H1 (cell line): ENCODE measurements at regions not wholly inside any gene's neighbourhood (a gene's known extent, or its start where the extent isn't known, plus 50 kb on each side); places are given as distances from the start of the nearest gene placed in this dataset.
"Not testable (repeated sequence)": the region's sequence is repeated elsewhere in the genome, so short reads cannot be mapped to it uniquely, and the experiment has no call there.

Experiments
- BACH1 ChIP-seq: IDR thresholded peaks from 2 replicates; pipeline ENCODE4 v1.6.1; 2012; ENCODE audit warnings: low read length, improper control_type of control experiment
- CEBPB ChIP-seq: IDR thresholded peaks from 2 replicates; pipeline ENCODE4 v1.6.1; 2012; ENCODE audit warnings: low read depth, low read length
- CREB1 ChIP-seq: IDR thresholded peaks from 2 replicates; pipeline ENCODE4 v1.6.1; 2012; ENCODE audit warnings: inconsistent platforms
- EZH2 ChIP-seq: fragments of 200-600 bp; sonication (generic); IDR thresholded peaks from 2 replicates; pipeline ENCODE4 v1.7.1; 2012; ENCODE audit warnings: low read depth, mild to moderate bottlenecking, moderate library complexity, low read length, inconsistent platforms; ENCODE audit not compliant: severe bottlenecking
- JUN ChIP-seq: IDR thresholded peaks from 2 replicates; pipeline ENCODE4 v1.6.1; 2011; ENCODE audit warnings: low read depth, mild to moderate bottlenecking, improper control_type of control experiment, low read length
- POLR2A ChIP-seq, 2 experiments: IDR thresholded peaks; 1 replicate in 1 of 2; 2 replicates in 1 of 2; pipeline ENCODE4 v1.6.1; 2011; ENCODE audit warnings: low read depth in 2 of 2, low read length in 2 of 2, mild to moderate bottlenecking in 2 of 2; ENCODE audit errors: control extremely low read depth in 1 of 2
- POLR2AphosphoS5 ChIP-seq: IDR thresholded peaks from 2 replicates; pipeline ENCODE4 v1.6.1; 2011; ENCODE audit warnings: low read depth, low read length
- RAD21 ChIP-seq, 2 experiments: IDR thresholded peaks in 1 of 2; conservative IDR thresholded peaks in 1 of 2; 2 replicates each; pipeline ENCODE4 v1.6.1; 2011; ENCODE audit warnings: low read depth in 2 of 2, low read length in 2 of 2, improper control_type of control experiment in 1 of 2, inconsistent platforms in 1 of 2, mild to moderate bottlenecking in 1 of 2, moderate library complexity in 1 of 2
- SIN3A ChIP-seq, 2 experiments: IDR thresholded peaks in 1 of 2; conservative IDR thresholded peaks in 1 of 2; 2 replicates each; pipeline ENCODE4 v1.6.1; 2011 to 2012; ENCODE audit warnings: low read length in 2 of 2, improper control_type of control experiment in 1 of 2, low read depth in 1 of 2, mild to moderate bottlenecking in 1 of 2
- SP2 ChIP-seq: IDR thresholded peaks from 2 replicates; pipeline ENCODE4 v1.6.1; 2012; ENCODE audit warnings: mild to moderate bottlenecking, low read length, inconsistent platforms
- SUZ12 ChIP-seq: fragments of 200-600 bp; sonication (generic); IDR thresholded peaks from 2 replicates; pipeline ENCODE4 v1.6.1; 2012; ENCODE audit warnings: mild to moderate bottlenecking, inconsistent platforms, low read length, moderate library complexity, mixed read lengths
- TAF1 ChIP-seq: IDR thresholded peaks from 2 replicates; pipeline ENCODE4 v1.6.1; 2011; ENCODE audit warnings: mild to moderate bottlenecking, low read depth, low read length
- TF ChIP-seq, protein P1 (sequence below), 3 experiments: IDR thresholded peaks; 1 replicate in 2 of 3; 2 replicates in 1 of 3; pipeline versions ENCODE4 v1.5.1 to v1.6.1; 2011; ENCODE audit warnings: low read length in 3 of 3, mild to moderate bottlenecking in 3 of 3, inconsistent platforms in 2 of 3, low read depth in 1 of 3, moderate library complexity in 1 of 3; ENCODE audit not compliant: insufficient read depth in 1 of 3; ENCODE audit errors: control extremely low read depth in 1 of 3
- TF ChIP-seq, protein P2 (sequence below): IDR thresholded peaks from 2 replicates; pipeline ENCODE4 v1.6.1; 2011; ENCODE audit warnings: low read length, improper control_type of control experiment

DNA sequence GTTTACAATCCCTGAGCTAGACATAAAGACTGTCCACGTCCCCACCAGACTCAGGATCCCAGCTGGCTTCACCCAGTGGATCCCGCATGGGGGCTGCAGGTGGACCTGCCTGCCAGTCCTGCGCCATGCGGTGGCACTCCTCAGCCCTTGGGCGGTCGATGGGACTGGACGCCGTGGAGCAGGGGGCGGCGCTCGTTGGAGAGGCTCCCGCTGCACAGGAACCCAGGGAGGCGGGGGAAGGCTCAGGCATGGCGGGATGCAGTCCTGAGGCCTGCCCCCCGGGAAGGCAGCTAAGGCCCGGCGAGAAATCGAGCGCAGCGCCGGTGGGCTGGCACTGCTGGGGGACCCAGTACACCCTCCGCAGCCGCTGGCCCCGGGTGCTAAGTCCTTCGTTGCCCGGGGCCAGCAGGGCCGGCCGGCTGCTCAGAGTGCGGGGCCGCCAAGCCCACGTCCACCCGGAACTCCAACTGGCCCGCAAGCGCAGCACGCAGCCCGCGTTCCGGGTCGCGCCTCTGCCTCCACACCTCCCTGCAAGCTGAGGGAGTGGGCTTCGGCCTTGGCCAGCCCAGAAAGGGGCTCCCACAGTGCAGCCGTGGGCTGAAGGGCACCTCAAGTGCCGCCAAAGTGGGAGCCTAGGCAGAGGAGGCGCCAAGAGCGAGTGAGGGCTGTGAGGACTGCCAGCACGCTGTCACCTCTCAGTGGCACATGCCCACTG lies 553.1 kb downstream of the CDH9 start:
- TF ChIP-seq, protein P1, sequence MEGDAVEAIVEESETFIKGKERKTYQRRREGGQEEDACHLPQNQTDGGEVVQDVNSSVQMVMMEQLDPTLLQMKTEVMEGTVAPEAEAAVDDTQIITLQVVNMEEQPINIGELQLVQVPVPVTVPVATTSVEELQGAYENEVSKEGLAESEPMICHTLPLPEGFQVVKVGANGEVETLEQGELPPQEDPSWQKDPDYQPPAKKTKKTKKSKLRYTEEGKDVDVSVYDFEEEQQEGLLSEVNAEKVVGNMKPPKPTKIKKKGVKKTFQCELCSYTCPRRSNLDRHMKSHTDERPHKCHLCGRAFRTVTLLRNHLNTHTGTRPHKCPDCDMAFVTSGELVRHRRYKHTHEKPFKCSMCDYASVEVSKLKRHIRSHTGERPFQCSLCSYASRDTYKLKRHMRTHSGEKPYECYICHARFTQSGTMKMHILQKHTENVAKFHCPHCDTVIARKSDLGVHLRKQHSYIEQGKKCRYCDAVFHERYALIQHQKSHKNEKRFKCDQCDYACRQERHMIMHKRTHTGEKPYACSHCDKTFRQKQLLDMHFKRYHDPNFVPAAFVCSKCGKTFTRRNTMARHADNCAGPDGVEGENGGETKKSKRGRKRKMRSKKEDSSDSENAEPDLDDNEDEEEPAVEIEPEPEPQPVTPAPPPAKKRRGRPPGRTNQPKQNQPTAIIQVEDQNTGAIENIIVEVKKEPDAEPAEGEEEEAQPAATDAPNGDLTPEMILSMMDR (IDR thresholded peaks at IDR 0.05; ENCODE audit: control extremely low read depth in 1 of 3, insufficient read depth in 1 of 3, low read depth in 1 of 3, low read length in 3 of 3) = not testable (repeated sequence)
- TF ChIP-seq EZH2; POLR2AphosphoS5; SP2; CEBPB; RAD21 (IDR thresholded peaks at IDR 0.05 in 1 of 2, conservative IDR thresholded peaks at IDR 0.05 in 1 of 2; ENCODE audit: low read depth in 2 of 2, low read length in 2 of 2); CREB1; SUZ12; TAF1; POLR2A (IDR thresholded peaks at IDR 0.05; ENCODE audit: control extremely low read depth in 1 of 2, low read depth in 2 of 2, low read length in 2 of 2); BACH1; SIN3A (conservative IDR thresholded peaks at IDR 0.05 in 1 of 2, IDR thresholded peaks at IDR 0.05 in 1 of 2; ENCODE audit: low read depth in 1 of 2, low read length in 2 of 2); JUN: not testable (repeated sequence)
- TF ChIP-seq, protein P2, sequence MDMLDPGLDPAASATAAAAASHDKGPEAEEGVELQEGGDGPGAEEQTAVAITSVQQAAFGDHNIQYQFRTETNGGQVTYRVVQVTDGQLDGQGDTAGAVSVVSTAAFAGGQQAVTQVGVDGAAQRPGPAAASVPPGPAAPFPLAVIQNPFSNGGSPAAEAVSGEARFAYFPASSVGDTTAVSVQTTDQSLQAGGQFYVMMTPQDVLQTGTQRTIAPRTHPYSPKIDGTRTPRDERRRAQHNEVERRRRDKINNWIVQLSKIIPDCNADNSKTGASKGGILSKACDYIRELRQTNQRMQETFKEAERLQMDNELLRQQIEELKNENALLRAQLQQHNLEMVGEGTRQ = not testable (repeated sequence)
